ENCODE measurements at regions not wholly inside any gene's neighbourhood (a gene's known extent, or its start where the extent isn't known, plus 50 kb on each side); places are given as distances from the start of the nearest gene placed in this dataset.

DNA sequence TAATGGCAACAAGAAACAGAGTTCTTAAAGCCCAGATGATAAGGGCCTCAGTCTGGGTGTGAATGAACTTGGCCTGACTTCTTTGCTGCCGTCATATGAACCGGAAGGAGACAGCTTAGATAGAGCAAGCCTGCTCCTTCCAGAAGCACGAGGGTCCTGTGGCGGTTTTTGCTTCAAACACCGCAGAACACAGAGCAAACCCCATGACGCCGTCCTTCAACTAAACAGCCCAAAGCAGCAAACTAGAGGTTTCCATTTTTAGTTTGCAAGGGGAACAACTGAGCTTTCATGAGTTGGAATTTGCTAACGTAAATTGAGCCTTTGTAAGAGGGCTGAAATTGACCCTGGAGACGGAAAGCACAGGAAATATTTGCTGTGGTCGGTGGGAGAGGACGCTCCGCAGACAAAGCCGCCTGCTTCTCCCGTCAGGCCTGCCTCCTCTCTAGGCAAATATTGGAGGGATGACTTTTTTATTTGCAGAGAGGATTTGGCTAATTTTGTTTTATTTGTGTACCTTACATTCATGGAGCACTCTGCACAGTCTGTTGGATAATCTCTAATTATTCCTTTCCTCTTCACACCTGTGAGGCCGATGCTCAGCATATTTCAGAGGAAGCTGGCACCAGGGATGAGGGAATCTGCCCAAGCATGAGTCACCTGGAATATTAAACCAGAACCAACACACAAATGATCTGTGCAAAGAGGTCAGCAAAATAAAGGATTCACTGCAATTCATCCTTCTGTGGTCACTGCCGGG lies 134.0 kb upstream of the NCK2 start:
- Mint-ChIP-seq H3K4me1 (ENCODE audit: insufficient read depth, unreplicated experiment) (no peaks in the 10 kb centered on the region), H3K27ac (ENCODE audit: low read depth, unreplicated experiment) (no peak overlapping the region), H3K36me3 (ENCODE audit: insufficient read depth, unreplicated experiment) (no peaks in the 10 kb centered on the region), H3K9me3 (ENCODE audit: unreplicated experiment) (no peaks in the 10 kb centered on the region), H3K4me3 (ENCODE audit: unreplicated experiment) (no peak overlapping the region), H3K27me3 (ENCODE audit: insufficient read depth, unreplicated experiment) (no peaks in the 10 kb centered on the region)
- POLR2A ChIA-PET: no interaction called here
- intact Hi-C loops (cut with micrococcal nuclease): no loop called here
- CTCF ChIA-PET: interaction anchor here (0.5 kb wide), 1 partner anchor 970 kb away, joined by 3 read pairs; no protein-coding TSS in a partner anchor
- DNase-seq (ENCODE audit: unreplicated experiment): no peak
- BruUV-seq (replicated peaks): no TSS peak
- no peak for TF ChIP-seq CTCF (IDR thresholded peaks at IDR 0.05; ENCODE audit: unreplicated experiment)

DNA sequence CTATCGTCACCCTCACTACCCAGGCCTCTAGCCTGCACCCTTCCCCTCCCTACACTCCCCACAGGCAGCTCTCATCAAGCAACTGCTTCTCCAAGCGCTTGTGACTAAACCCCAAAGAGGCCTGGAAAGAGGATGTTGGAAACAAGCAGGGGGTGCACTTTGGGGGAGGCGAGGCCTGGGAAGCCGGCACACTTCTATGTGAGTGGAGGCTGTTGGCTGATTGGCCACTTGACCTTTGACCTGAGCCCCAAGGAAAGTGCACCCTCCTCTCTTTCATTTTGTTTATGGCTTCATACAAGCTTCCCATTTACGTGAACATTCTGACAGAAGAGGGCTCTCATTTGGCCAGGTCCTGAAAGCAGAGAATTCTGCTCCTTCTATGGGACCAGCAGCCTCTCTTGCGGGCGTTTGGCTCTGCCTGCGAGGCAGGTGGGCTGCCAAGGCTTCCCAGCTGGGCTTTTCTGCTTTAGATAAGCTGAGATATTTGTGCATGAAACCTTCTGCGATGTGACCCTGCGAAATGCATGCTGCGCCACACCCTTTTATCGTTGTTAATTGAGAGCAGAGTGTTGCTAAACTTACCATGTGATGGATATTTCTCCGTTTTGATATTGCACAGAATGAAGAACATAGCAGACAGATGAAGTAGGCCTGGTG lies 134.8 kb upstream of the NCK2 start:
- H3K27me3 Mint-ChIP-seq (ENCODE audit: insufficient read depth, unreplicated experiment): peaks cover 7% of the 10 kb centered on the region
- H3K4me3 Mint-ChIP-seq (ENCODE audit: unreplicated experiment): no peak overlapping the region
- BruUV-seq (replicated peaks): no TSS peak
- H3K9me3 Mint-ChIP-seq (ENCODE audit: unreplicated experiment): no peaks in the 10 kb centered on the region
- intact Hi-C loops (cut with micrococcal nuclease): no loop called here
- ChIA-PET POLR2A (no interaction called here), CTCF (interaction anchor here (0.6 kb wide), 1 partner anchor 35 kb away, joined by 4 read pairs; no protein-coding TSS in a partner anchor)
- no peak overlapping the region for H3K27ac Mint-ChIP-seq (ENCODE audit: low read depth, unreplicated experiment)
- no peak for DNase-seq (ENCODE audit: unreplicated experiment)
- no peaks in the 10 kb centered on the region for H3K4me1 Mint-ChIP-seq (ENCODE audit: insufficient read depth, unreplicated experiment)
- no peaks in the 10 kb centered on the region for H3K36me3 Mint-ChIP-seq (ENCODE audit: insufficient read depth, unreplicated experiment)
- no peak for TF ChIP-seq CTCF (IDR thresholded peaks at IDR 0.05; ENCODE audit: unreplicated experiment)

DNA sequence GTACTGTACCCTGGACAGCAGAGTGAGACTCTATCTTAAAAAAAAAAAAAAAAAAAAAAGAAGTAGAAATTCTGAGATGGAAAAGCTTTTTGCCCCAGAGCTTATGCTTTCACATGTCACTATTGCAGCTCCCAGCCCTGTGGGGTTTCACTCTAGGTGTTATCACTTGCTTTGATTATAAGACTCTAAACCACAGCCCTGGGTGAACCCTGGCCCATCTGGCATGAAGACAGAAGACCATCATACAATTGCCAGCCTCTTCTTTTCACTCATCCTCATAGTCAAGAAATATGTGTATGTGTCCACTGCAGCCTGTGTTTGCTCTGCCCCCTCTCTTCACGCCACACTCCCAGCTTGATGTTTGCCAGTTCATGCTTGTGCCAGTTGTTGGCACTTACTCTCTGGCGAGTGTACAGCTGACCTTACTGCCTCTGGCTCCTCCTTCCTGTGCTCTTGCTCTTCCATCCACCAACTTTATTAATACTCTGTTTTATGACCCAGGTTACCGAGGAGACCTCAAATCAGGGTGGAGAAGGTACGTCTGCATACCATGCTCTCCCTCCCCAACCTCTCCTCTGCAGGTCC lies 136.7 kb upstream of the NCK2 start:
- H3K4me1 Mint-ChIP-seq (ENCODE audit: insufficient read depth, unreplicated experiment): no peaks in the 10 kb centered on the region
- CTCF ChIA-PET: interaction anchor here (1.2 kb wide), 1 partner anchor 31 kb away, joined by 4 read pairs; no protein-coding TSS in a partner anchor
- no peak overlapping the region for H3K4me3 Mint-ChIP-seq (ENCODE audit: unreplicated experiment)
- H3K27me3 Mint-ChIP-seq (ENCODE audit: insufficient read depth, unreplicated experiment): peaks cover 16% of the 10 kb centered on the region
- H3K27ac Mint-ChIP-seq (ENCODE audit: low read depth, unreplicated experiment): no peak overlapping the region
- no peak for DNase-seq (ENCODE audit: unreplicated experiment)
- intact Hi-C loops (cut with micrococcal nuclease): no loop called here
- POLR2A ChIA-PET: no interaction called here
- no peaks in the 10 kb centered on the region for H3K36me3 Mint-ChIP-seq (ENCODE audit: insufficient read depth, unreplicated experiment)
- BruUV-seq (replicated peaks): no TSS peak
- no peaks in the 10 kb centered on the region for H3K9me3 Mint-ChIP-seq (ENCODE audit: unreplicated experiment)
- TF ChIP-seq CTCF (IDR thresholded peaks at IDR 0.05; ENCODE audit: unreplicated experiment): no peak

- intact Hi-C loops (cut with micrococcal nuclease): no loop called here
- no peak for TF ChIP-seq CTCF (IDR thresholded peaks at IDR 0.05; ENCODE audit: unreplicated experiment)
- peaks cover 29% of the 10 kb centered on the region for H3K27me3 Mint-ChIP-seq (ENCODE audit: insufficient read depth, unreplicated experiment)
- H3K4me3 Mint-ChIP-seq (ENCODE audit: unreplicated experiment): no peak overlapping the region
- H3K36me3 Mint-ChIP-seq (ENCODE audit: insufficient read depth, unreplicated experiment): no peaks in the 10 kb centered on the region
- ChIA-PET CTCF (interaction anchor here (0.7 to 0.8 kb wide), 2 partner anchors 10 kb away, joined by 3 to 4 read pairs; no protein-coding TSS in a partner anchor), POLR2A (interaction anchor here (0.7 kb wide), 1 partner anchor 95 kb away, joined by 3 read pairs; no protein-coding TSS in a partner anchor)
- H3K27ac Mint-ChIP-seq (ENCODE audit: low read depth, unreplicated experiment): no peak overlapping the region
- no TSS peak for BruUV-seq (replicated peaks)
- DNase-seq (ENCODE audit: unreplicated experiment): no peak
- H3K4me1 Mint-ChIP-seq (ENCODE audit: insufficient read depth, unreplicated experiment): no peaks in the 10 kb centered on the region
- H3K9me3 Mint-ChIP-seq (ENCODE audit: unreplicated experiment): no peaks in the 10 kb centered on the region
These were observed 138.6 kb upstream of the NCK2 start for GRCh38 chr2:105606081-105606480.
